Adipocyte (in vitro differentiated cells): ENCODE measurements at regions not wholly inside any gene's neighbourhood (a gene's known extent, or its start where the extent isn't known, plus 50 kb on each side); places are given as distances from the start of the nearest gene placed in this dataset.
A peak's percentile ranks its signal among the peaks of the same experiment; 100 is the strongest.

Experiments used
- DNase-seq: peaks from one replicate; pipeline ENCODE4 v3.0.0-alpha.2; 2015; ENCODE audit warnings: low read depth
- H3K27me3 ChIP-seq: replicated peaks from 2 replicates; pipeline ENCODE4 v1.7.0; 2013; ENCODE audit warnings: mild to moderate bottlenecking, low read length, moderate library complexity; ENCODE audit not compliant: control insufficient read depth, insufficient read depth
- H3K36me3 ChIP-seq: 2 replicates; pipeline ENCODE4 v1.7.0; 2013; ENCODE audit warnings: low read length, mild to moderate bottlenecking, moderate library complexity; ENCODE audit not compliant: control insufficient read depth, insufficient read depth, severe bottlenecking
- H3K4me1 ChIP-seq: 2 replicates; pipeline ENCODE4 v1.7.0; 2013; ENCODE audit warnings: mild to moderate bottlenecking, low read length, moderate library complexity; ENCODE audit not compliant: control insufficient read depth, insufficient read depth
- H3K4me3 ChIP-seq: 2 replicates; pipeline ENCODE4 v1.7.0; 2013; ENCODE audit warnings: mild to moderate bottlenecking, low read length, moderate library complexity
- H3K9ac ChIP-seq: 2 replicates; pipeline ENCODE4 v1.7.0; 2013; ENCODE audit warnings: mild to moderate bottlenecking, low read length, moderate library complexity
- H3K9me3 ChIP-seq: 2 replicates; pipeline ENCODE4 v1.7.0; 2013; ENCODE audit warnings: mild to moderate bottlenecking, low read length, moderate library complexity; ENCODE audit not compliant: control insufficient read depth

DNA sequence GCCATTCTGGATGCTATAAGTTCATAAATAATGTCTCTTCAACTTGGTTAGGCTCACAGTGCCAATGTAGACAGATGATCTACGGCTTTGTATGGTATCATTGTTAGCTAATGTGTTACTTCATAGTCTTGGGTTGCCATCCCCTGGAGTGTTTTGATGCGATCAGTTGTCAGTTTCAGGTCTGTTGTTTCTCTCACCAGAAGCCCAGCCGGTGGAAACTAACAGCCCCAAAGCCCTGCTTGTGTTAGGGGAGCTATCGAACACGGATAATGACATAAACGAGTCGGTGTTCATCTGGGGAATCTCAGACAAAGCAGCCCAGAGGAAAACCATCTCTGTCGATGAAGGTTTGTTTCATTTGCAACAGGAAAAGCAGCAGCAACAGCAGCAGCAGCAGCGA, 107.4 kb upstream of the ANKFN1 start:
- Histone ChIP-seq H3K4me1 (no peaks in the 10 kb centered on the region), H3K4me3 (no peak overlapping the region)
- no peak for DNase-seq

DNA sequence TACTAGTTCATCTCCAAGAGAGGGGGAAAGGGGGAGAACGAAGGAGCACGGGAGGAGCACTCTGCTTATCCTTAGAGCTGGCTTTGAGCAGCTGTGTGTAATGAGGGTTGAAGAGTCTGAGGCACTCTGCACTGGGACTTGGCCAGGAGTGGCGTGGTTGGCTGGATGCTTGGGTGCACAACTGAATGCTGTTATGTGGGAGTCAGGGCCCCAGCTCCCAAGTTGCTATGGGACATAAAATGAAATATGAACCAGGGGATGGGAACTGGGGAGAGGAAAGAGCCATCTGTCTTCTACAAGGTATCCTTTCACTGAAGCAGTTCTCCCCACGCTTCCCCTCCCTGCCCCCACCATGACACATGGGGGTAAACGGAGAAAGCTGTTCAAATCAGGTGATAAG, 105.9 kb upstream of the ANKFN1 start:
- H3K9me3 ChIP-seq, result peaks cover 7% of the 10 kb centered on the region
- no peaks in the 10 kb centered on the region for H3K36me3 ChIP-seq
- H3K4me1 ChIP-seq, result no peaks in the 10 kb centered on the region
- H3K9ac ChIP-seq, result no peak overlapping the region
- DNase-seq, result no peak
- no peak overlapping the region for H3K4me3 ChIP-seq
- H3K27me3 ChIP-seq, result peaks cover 30% of the 10 kb centered on the region

More for the DNA sequence above, 107.4 kb upstream of the ANKFN1 start:
- Histone ChIP-seq H3K27me3 (peaks cover 30% of the 10 kb centered on the region), H3K36me3 (no peaks in the 10 kb centered on the region), H3K9ac (no peak overlapping the region), H3K9me3 (peaks cover 4% of the 10 kb centered on the region)

DNA sequence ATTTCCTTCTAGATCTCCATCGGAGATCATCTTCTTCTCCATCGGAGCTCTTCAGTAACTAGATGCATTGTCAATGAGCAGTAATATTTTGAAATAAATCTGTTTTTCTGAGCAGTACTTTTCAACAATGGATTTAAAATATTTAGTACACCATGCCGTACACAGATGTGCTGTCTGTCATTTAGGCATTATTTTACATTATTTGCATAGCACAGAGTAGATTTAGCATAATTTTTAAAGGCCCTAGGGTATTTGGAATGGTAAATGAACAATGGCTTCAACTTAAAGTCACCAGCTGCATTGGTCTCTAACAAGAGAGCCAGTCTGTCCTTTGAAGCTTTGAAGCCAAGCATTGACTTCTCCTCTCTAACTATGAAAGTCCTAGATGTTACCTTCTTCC, 95.4 kb upstream of the ANKFN1 start:
- Histone ChIP-seq H3K36me3 (no peaks in the 10 kb centered on the region), H3K9ac (no peak overlapping the region), H3K9me3 (peaks cover 13% of the 10 kb centered on the region), H3K27me3 (no peaks in the 10 kb centered on the region), H3K4me1 (no peaks in the 10 kb centered on the region), H3K4me3 (no peak overlapping the region)
- no peak for DNase-seq

DNA sequence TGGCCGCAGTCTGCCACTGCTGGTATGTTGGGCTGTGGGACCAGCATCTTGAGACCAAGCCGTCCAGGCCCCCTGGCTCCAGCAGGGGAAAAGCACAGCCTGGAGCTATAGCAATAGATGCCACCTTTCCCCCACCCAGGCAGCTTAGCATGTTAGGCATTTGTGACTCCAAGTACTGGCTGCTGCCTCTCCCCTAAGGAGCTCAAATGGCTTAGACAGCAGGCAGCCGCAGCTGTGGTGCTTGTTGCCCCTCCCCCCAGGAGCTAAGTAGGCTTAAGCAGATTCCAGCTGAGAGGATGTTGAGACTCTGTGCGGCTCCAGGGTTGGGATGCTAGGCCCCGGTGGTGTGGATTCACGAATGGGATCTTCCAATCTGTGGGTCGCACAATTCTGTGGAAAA, 88.8 kb upstream of the ANKFN1 start:
- H3K4me1 ChIP-seq, result no peaks in the 10 kb centered on the region
- peaks cover 5% of the 10 kb centered on the region for H3K27me3 ChIP-seq
- no peak overlapping the region for H3K4me3 ChIP-seq
- DNase-seq, result no peak
- H3K9ac ChIP-seq, result no peak overlapping the region
- H3K36me3 ChIP-seq, result no peaks in the 10 kb centered on the region
- H3K9me3 ChIP-seq, result peaks cover 18% of the 10 kb centered on the region

DNA sequence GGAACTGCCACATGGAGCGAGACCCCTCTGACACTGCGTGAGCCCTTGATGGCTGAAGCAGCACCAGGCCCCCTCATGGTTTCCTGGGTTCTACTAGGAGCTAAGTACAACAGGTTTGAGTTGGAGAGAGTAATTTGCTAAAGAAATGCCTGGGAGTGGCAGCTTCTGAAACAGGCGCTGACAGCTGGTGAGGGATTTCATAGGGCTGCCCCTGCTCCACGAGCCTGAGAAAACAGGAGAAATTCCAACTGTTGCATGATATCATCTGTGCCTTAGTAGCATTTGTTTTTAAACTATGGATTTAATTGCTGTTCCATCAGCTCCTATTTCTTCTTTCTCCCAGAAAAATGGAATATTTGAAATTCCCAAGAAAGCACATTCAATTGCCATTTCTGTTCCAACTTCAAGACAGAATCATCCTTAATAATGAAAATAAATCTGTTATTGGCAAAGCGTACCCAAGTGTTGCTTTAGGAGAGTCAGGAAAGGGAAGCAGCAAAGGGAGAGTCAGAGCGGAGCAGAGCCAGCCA, 78.8 kb upstream of the ANKFN1 start:
- Histone ChIP-seq H3K9ac (no peak overlapping the region), H3K4me1 (no peaks in the 10 kb centered on the region), H3K4me3 (no peak overlapping the region), H3K36me3 (no peaks in the 10 kb centered on the region), H3K9me3 (peaks cover 14% of the 10 kb centered on the region), H3K27me3 (peaks cover under 1% of the 10 kb centered on the region)
- DNase-seq, result no peak

DNA sequence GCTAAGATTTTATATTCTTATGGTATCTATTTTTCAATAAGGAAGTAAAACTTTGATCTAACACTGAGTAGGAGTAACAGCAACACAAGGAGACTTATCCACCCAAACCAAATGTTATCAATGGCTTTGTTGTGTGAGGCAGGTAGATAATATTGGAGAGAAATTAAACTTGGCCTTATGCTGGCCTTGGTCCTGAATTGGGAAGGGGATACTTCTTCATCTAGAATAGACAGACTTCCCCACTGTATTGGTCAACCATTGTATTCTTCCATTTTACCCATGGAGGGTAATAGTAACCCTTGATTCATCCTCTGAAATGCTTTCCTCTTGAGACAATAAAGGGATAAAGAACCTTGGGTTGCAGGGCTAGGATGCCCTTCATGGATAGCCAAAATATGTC, 76.3 kb upstream of the ANKFN1 start:
- DNase-seq, result no peak
- H3K9ac ChIP-seq, result no peak overlapping the region
- no peaks in the 10 kb centered on the region for H3K36me3 ChIP-seq
- H3K4me3 ChIP-seq, result no peak overlapping the region
- no peaks in the 10 kb centered on the region for H3K27me3 ChIP-seq
- no peaks in the 10 kb centered on the region for H3K4me1 ChIP-seq
- H3K9me3 ChIP-seq, result peaks cover 14% of the 10 kb centered on the region

DNA sequence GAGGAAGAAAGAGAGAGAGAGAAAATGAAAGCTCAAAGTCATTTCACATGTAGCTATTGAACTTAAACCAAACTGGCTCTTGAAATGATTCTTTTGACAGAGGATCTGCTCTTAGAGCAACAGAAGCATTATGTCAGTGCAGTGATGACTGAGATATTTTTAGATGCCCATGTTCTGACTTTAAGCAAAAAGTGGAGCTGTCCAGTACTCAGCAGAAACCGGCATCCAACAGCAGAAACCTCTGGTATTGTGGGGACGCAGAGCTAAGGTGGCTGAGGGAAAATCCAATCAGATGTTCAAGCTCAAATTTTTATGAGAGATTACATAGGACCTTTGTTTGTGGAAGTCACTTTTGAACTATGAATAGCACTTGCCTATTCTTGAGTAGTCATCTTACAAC, 69.8 kb upstream of the ANKFN1 start:
- Histone ChIP-seq H3K9me3 (peaks cover 3% of the 10 kb centered on the region), H3K9ac (no peak overlapping the region), H3K4me3 (no peak overlapping the region), H3K4me1 (no peaks in the 10 kb centered on the region), H3K36me3 (no peaks in the 10 kb centered on the region), H3K27me3 (peaks cover 11% of the 10 kb centered on the region)
- DNase-seq, result no peak

DNA sequence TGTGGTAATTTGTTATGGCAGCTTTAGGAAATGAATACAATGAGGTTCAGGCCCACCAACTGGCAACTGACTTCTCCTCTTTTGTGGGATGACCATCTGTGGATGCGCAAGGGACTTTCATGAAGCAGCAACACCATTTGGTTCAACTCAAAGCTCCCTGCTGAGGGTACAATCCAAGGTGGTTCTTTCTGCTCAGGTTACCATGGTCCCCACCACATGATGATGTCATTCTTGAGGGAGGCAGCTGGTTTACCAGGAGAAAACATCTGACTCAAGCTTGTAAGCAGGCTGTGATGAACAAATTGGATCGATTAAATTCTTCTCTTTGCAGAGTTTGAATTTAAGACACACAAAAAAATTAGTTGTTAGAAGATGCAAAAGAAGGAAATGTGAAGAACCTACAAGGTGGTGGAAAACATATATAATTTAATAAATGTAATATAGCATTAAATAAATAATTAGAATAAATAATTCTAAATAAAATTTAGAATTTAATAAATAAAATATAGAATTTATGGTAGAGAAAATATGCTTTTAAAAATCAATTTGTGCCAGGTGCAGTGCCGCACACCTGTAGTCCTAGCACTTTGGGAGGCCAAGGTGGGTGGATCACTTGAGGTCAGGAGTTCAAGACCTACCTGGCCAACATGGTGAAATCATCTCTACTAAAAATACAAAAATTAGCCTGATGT, 67.6 kb upstream of the ANKFN1 start:
- Histone ChIP-seq H3K9ac (no peak overlapping the region), H3K9me3 (peaks cover 3% of the 10 kb centered on the region), H3K4me3 (no peak overlapping the region), H3K36me3 (no peaks in the 10 kb centered on the region), H3K27me3 (peaks cover 22% of the 10 kb centered on the region), H3K4me1 (no peaks in the 10 kb centered on the region)
- no peak for DNase-seq

DNA sequence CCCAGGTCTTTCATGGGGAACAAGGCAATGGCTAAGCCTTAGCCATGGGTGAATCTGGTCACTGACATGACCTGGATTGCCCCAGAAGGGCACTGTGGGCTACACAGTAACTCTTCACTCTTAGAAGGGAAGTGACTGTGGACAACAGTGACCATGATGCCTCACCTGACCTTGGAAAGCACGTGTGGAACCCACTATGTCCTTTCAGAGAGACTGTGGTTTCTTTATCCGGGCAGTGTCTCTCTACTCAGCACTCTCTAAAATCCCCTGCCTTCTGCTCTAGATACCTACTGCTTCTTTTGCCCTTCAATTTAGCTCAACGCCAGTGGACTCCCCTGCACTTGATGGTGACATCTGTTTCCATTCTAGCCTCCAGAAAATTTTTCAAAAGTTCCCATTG, 66.1 kb upstream of the ANKFN1 start:
- Histone ChIP-seq H3K36me3 (no peaks in the 10 kb centered on the region), H3K9me3 (peaks cover 3% of the 10 kb centered on the region), H3K4me1 (no peaks in the 10 kb centered on the region), H3K4me3 (no peak overlapping the region), H3K27me3 (peaks cover 26% of the 10 kb centered on the region), H3K9ac (no peak overlapping the region)
- DNase-seq, result no peak

DNA sequence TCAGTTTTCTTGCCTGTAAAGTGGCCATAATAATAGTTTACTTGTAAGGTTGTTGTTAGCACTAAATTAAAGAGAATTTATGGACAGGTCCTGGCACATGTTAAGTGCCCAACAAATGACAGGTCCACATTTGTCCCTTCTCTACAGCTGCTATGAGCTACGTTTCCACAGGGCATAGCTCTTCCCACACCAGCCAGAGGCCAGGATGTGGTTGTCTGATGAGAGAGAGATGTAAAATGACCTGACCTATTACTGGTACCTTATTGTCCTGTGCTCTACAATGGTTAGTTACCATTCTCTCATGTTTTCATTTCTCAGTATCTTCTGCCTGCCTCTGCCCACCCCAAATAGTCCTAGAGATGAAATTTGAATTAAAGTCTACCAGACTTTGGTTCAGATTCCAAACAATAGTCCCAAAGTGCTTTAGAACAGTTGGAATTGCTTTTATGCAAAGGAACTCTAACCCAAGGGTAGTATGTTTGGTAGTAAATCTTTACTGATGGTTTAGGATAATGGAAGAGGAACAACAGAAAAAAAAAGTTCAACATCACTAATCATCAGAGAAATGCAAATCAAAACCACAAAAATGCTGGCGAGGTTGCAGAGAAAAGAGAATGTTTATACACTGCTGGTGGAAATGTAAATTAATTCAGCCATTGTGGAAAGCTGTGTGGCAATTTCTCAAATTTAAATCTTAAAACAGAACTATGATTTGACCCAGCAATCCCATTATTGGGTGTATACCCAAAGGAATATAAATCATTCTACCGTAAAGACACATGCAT, 57.1 kb upstream of the ANKFN1 start:
- no peaks in the 10 kb centered on the region for H3K4me1 ChIP-seq
- no peak overlapping the region for H3K9ac ChIP-seq
- H3K36me3 ChIP-seq, result no peaks in the 10 kb centered on the region
- no peak overlapping the region for H3K4me3 ChIP-seq
- no peaks in the 10 kb centered on the region for H3K9me3 ChIP-seq
- H3K27me3 ChIP-seq, result peaks cover 32% of the 10 kb centered on the region
- DNase-seq, result peak; percentile 54

DNA sequence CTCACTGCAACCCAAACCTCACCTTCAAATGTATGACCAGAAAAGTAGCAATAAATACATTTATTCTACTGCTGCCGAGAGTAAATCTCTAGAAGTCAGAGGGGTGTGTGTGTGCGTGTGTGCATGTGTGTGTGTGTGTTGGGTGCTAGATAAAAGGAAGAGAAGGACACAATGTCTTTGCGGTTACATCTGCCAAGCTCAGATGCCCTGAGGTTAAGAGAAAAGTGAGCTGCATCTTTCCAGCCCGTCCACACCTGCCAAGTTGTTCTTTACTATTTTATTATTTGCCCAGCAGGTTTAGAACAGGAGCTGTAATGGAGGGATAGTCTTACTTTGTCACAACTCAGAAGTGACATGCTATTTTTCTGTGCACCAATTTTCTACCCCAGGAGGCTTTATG, 54.5 kb upstream of the ANKFN1 start:
- no peaks in the 10 kb centered on the region for H3K4me1 ChIP-seq
- no peak for DNase-seq
- peaks cover 45% of the 10 kb centered on the region for H3K27me3 ChIP-seq
- no peak overlapping the region for H3K9ac ChIP-seq
- no peaks in the 10 kb centered on the region for H3K9me3 ChIP-seq
- H3K36me3 ChIP-seq, result no peaks in the 10 kb centered on the region
- H3K4me3 ChIP-seq, result no peak overlapping the region
